G401.6 (cell line): ENCODE measurements at regions not wholly inside any gene's neighbourhood (a gene's known extent, or its start where the extent isn't known, plus 50 kb on each side); places are given as distances from the start of the nearest gene placed in this dataset.
"Not testable (repeated sequence)": the region's sequence is repeated elsewhere in the genome, so short reads cannot be mapped to it uniquely, and the experiment has no call there.

Experiments
- FAIRE-seq: peaks from 2 replicates; lab custom pipeline; 2012; peaks lifted over from hg19 to GRCh38; lab: Jason Lieb, UNC

DNA sequence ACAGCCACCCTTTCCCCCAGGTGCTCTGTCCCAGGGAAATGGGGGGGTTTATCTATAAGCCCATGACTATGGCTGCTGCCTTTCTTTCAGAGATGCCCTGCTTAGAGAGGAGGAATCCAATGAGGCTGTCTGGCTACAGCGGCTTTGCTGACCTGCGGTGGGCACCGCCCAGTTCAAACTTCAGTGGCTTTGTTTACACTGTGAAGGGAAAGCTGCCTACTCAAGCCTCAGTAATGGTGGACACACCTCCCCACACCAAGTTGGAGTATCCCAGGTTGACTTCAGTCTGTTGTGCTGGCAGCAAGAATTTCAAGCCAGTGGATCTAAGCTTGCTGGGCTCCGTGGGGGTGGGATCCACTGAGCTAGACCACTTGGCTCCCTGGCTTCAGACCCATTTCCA lies 869.2 kb downstream of the SLC6A15 start:
- no peak for FAIRE-seq

DNA sequence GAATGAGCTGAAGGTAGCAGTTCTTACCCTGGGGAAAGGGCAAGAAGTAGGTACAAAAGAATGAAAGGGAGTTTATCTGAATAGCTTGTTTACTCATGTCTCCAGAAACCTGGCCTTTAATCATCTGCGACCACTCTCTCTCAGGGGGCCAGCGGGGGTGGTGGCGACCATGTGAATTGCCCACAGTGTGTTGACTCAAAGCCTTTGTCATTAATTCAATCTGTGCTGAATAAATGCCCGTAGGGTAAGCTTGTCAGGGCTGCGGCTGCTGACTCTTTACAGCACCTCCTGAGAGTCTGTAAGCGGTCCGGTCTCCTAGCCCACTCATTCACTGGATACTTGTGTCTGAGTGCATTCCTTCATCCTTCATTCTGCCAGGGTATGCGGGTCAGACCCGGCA lies 874.4 kb downstream of the SLC6A15 start:
- FAIRE-seq: no peak

DNA sequence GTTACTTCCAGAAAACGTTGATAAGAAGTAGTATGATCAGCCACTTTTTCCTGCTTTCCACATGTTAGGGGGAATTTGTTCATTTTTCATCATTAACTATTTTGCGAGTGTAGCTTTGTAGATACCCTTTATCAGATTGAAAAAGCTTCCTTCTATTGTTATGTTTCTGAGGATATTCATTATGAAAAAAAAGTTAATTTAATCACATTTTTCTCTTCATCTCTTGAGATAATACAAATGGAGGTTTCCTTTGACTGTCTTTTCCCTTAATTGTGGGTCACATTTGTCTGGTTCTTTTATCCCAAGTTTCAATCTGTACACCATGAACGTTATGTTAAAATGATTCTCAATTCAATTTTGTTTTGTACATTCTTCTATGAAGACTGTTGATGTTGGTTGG lies 875.7 kb downstream of the SLC6A15 start:
- no peak for FAIRE-seq

DNA sequence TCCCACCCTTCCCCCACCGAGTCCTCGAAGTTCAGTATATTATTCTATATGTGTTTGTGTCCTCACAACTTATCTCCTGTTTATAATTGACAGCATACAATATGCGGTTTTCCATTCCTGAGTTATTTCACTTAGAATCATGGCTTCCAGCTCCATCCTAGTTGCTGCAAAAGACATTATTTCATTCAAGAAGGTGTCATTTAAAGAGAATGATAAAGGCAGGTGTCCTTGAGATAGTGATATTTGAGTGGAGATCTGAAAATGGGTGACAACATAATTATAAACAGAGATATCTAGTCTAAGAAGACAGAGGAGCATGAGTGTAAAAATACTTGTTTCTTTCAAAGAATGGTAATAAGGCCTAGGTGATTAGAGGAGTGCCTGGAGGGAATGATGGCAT lies 876.8 kb downstream of the SLC6A15 start:
- FAIRE-seq: no peak

DNA sequence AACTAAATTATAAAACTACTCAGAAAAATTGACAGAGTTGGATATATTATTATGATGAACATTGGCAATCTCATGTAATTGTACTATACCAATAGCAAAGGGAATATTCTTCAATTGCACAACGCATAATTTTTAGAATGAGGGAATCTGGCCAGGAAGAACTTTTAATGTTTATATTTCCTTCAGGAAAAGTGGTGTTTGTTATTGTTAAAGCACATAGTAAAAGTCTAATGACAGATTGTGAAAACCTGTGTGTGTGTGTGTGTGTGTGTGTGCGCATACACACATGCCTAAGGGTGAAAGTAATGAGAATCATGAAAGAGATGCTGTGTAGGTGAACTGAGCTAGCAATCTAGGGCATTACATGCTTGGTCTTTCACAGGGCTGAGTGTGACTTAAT lies 877.7 kb downstream of the SLC6A15 start:
- no peak for FAIRE-seq

DNA sequence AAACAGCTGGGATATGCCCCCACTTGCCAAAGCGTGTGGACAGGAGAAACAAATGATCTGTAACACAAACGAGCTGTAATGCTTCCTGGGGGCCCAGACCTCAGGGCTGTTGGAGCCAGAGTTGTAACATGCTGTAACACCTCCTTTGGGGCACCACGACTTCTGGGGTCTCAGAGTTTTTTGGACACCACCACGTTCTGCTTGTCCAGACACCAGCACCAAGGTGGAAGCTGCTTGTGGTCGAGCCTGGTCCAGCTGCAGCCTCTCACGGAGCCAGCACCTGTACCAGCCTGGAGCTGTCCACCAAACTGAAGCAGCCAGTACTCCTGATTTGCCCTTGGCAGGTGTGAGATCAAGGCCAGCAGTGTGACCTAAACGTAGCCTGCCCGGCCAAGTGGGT lies 879.4 kb downstream of the SLC6A15 start:
- no peak for FAIRE-seq

DNA sequence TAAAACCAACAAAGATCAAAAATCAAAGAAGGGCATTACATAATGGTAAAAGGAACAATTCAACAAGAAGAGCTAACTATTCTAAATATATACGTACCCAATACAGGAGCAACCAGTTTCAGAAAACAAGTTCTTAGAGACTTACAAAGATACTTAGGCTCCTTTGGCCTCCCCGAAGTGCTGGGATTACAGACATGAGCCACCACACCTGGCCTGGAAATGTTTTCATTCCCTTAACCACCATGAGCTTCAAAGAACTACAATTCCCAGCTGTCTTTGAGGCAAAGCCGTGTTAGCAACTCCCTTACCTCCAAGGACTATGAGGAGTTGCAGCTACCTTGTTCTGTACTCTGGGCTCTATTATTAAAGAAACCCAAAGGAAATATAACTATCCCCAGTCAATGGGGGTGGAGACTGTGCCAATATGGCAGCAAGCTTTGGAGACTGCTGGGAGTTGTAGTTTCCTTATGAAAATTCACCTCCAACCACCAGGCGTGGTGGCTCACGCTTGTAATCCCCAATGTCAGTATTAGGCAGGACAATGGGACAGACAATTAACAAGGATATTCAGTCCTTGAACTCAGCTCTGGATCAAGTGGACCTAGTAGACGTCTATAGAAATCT lies 893.9 kb downstream of the SLC6A15 start:
- FAIRE-seq: not testable (repeated sequence)

DNA sequence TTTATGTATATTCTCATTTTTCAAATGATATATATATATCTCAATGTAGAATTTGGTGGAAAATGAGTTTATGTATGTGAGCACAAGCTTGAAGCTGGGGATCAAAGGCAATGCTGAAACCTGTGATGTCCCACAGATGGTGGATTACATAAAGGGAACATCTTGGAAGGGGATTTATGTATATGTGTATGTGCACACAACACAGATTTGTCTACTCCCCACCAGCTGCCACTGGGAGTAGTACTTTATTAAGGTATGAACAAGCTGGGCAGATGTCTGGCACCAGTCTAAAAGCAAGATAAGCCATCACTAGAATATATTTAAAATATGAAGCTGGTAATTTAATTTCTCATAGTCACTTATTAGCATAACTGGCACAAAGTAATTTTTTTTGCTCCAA lies 895.6 kb downstream of the SLC6A15 start:
- no peak for FAIRE-seq

DNA sequence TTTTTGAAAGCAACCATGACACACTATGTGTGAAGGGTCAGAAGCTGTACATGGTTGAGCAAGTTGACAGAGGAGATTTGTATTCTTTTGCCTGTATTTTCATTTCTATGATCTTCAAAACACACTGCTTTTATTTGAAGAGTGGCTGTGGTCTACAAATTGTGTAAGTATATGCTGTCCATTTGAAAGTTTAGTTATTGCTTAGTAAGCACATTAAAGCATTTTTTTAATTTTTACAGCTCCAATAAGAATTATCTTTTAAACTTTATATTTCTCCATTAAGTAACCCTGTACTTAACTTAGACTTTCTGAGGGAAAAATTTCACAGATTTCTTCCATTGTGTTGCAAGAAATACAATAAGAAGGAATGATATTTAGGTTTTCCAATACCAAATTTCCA lies 915.2 kb downstream of the SLC6A15 start:
- no peak for FAIRE-seq

DNA sequence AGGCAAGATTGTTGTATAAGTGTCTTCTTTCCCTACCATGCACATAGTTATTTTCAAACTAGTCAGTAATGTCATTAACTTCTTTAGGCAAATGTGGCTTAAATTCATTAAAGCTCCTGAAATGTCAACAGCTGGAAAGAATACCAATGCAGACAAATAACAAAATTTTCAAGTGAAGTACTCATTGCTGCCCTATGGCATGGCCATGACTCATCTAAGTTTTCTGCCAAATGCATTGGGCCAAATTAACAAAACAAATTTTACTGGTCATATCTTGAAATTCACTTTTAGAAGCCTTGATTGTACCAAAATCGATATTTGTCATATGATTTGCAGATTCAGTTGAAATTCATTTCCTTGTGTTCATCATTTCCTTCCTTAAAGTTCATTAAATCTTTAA lies 915.9 kb downstream of the SLC6A15 start:
- no peak for FAIRE-seq

DNA sequence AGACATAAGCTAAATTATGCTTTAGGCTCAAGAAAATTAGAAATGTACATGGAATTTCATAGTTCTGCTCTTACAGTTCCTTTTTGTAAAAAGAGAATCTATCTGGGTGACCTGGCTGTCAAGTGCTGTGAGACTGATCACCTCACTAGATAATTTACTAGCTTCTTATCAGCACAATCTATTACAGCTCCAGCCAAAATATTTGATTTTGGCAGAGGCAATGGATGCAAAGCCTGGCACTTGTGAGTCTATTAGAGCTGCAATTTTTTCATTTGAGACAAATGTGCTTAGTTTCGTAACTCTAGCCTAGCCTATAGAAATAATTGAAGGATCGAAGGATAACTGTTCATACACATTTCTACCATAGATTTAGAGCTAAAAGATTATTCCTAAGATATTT lies 927.5 kb downstream of the SLC6A15 start:
- no peak for FAIRE-seq

DNA sequence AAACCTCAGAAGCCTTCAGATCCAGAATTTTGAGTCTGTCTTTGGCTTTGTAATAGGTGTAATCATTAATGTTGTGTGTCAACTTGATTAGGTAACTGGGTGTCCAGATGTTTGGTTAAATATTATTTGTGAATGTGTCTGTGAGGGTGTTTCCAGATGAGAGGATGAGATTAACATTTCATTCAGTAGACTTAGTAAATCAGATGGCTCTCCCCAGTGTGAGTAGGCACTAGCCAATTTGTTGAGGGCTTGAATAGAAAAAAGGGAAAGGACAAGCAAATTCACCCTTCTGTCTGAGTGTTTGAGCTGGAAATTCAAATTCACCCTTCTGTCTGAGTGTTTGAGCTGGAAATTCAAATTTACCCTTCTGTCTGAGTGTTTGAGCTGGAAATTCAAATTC lies 932.2 kb downstream of the SLC6A15 start:
- no peak for FAIRE-seq

DNA sequence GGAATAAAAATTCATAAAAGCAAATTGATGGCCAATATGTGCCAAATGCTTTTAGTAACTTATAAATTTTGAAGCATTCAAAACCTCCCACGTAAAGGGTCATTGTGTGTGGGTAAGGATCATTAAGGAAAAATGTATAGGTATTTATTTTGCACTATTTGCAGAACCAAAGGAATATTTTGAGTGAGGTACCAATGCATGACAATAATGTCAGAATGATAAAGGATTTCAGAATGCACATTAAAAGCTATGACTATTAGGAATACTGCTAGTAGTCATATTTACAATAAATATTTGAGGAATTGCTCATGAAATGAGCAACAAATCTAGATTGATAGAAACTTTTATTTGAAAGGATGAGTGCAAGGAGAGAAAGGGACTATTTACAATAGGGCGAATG lies 932.8 kb downstream of the SLC6A15 start:
- no peak for FAIRE-seq

DNA sequence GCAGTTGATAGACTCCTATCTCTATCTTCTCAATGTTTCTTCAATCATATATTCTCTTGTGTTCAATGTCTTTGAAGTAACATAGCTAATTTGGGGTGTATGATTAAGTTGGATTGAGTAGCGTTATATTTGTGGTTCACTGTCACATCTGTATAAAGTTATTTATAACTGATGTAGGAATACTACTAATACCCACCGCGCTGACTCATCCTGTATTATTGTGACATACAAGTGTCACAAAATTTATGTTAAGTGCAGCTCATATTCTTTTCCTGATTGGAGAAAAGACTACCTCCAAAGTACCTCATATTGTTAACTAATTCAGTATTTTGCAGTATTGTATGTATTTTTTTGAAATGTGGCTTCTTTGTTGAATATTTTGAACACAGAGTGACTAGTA lies 940.8 kb downstream of the SLC6A15 start:
- FAIRE-seq: no peak

DNA sequence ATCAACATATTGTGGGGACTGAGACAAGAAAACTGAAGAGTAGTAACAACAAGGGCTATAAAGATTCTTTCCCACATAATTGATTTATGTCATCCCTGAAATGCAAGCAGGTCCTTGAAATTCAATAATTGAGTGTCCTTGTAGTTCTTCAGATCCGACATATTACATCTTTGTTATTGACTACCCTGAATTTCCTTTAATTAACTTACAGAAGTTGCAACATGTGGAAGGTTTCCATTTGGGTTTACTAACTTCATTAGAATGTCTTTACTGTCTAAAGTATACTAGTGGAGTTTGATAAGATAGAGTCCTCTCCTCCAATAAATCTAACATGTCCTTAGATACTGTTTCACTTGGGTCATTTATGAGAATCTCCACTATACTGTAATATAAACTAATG lies 951.8 kb downstream of the SLC6A15 start:
- no peak for FAIRE-seq

DNA sequence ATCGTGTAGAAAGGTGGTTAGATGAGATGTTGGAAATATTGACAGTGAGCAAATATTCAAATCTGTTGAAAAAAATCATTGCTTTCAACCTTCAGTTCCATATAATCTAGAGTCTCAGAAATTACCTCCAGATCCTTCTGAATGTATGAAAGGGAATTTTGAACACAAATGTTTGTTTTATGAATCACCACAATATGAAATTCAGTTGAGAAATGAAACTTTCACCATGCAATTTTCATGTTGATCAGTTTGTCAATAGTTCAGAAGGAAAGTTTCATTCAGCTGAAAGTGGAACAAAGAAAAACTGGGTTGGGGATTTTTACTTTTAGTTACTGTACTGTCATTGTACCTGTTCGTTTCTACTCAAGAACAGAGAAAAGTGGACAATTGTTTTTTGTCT lies 953.6 kb downstream of the SLC6A15 start:
- no peak for FAIRE-seq

DNA sequence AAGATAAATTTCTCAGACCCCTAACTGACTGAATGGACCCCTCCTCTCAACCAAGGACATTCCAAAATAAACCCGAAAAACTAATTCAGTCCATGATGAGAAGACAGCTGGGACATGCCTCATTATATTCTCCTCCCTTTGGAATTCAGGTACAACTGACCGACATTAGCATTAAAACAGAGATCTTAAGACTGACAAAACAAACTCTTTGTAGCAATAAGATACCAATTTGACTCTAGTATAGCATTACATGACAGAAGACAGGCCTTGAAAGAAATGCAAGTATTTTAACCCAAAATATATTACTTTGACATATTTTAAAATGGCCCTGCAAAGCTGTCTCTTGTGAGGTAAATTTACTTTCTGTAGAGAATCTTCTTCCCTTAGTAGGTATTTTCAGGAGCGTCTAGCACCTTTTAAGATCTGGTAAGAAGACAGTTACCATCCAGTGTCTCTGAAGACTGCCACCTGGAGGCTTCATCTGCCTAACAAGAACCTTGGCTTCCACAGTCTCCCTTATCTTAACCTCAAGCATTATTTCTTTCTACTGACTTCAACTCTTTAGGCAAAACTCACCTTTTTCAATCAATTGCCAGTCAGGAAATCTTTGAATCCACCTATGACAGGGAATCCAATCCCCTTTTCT lies 957.5 kb downstream of the SLC6A15 start:
- FAIRE-seq: no peak

DNA sequence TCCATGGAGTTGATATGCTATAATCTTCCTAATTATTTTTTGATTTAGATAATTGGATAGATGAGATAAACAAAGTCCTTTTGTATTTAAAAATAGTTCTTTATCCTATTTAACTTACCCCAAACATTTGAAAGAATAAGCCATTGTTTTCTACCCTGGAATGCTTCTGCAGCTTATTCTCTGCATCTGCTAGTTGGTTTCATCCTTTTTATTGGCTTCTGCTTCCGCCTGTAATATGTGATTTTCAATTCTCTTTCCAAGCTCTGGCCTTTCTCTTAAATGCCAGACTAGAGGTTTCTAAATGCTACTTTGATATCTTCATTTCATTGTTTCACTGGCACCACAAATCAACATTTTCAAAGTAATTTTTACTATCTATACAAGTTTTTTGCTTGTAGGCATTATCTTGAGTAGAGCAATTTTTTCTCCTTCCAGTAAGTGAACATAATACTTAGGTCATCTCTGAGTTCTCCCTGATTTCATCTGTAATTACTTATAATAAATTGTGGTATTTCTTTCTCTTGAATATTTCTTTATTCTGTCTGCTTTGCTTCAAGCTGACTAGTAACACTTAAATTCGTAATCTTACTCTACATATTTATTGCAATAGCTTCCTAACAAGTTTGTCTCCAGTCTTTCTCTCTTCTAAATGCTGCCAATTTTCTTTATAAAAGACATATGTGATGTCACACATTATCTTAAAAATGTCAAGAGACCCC lies 958.4 kb downstream of the SLC6A15 start:
- no peak for FAIRE-seq

DNA sequence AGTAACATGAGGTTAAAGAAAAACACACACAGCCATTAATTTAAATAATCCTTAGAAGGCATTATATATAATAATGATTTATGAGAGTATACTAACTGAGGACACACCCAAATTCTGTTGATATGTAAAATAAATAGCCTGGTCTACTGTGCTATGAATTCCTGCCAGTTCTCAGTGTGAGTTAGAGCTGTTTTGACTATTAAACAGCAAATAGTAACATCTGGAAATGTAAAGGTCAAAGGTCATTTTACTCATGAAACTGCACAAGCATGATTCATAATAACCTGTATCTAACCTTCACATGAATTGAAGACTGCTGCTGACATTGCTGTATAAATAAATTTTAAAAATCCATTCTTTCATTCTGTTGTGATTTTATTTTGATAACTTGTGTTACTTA lies 966.7 kb downstream of the SLC6A15 start:
- no peak for FAIRE-seq

DNA sequence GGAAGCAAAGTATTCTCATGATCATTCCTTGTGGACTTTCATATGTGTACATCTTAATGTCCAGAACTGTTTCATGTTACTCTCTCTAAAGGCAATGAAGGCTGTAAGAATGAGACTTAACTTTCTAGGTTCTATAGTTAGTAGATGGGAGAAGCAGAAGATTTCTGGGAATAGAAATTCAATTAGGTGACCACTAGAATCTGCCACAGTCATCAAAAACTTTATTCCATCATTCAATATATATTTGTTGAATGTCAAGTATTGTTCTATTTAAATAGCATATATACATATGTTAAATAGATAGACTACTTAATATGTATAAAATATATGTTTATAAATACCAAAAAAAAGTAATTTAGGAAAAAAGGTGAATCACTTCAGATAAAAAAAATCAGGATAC lies 972.9 kb downstream of the SLC6A15 start:
- FAIRE-seq: no peak

DNA sequence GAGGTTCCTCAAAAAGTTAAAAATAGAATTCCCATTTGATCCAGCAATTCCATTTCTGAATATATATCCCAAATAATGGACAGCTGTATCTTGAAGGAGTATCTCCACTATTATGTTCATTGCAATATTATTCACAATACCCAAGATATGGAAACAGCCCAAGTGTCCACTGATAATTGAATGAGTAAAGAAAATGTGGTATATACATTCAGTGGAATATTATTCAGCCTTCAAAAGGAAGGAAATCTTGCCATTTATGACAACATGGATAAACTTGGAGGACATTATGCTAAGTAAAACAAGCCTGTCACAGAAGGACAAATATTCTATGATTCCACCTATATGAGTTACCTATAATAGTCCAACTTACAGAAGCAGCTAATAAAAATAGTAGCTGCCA lies 979.0 kb downstream of the SLC6A15 start:
- no peak for FAIRE-seq

DNA sequence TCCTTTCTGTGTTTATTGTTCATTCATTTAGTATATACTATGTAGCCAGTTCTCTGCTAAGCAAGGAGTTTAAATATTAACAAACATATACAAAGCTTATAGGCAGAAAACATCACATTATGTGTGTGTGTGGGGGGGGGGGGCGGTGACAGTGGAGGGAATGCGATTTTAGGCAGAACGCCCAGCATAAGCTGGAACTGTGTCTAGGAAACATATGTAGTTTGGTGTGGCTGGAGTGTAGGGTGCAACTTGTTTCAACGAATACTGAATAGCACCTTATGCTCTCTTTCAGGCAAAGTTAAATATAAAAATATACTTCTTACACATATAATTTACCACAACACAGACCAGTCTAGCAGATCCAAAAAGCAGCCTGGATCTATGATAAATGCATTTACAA lies 980.6 kb downstream of the SLC6A15 start:
- FAIRE-seq: no peak

DNA sequence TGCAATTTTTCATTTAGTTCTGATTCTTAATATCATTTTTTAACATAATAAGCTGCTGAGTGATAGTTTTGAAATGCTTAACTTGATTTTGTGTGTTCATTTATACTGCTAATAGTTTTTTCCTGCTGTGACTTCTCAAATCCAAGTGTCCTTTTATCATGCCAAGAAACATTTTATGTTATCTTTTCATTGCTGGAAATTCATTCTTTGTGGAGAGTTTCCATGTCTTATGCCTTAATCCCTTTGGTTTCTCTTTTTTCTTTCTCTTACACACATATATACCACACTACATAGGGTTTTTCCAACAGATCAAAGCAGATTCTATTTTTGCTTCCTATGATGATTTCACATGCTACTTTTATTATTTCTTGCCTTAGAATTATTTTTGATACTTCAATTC lies 981.1 kb downstream of the SLC6A15 start:
- FAIRE-seq: no peak

DNA sequence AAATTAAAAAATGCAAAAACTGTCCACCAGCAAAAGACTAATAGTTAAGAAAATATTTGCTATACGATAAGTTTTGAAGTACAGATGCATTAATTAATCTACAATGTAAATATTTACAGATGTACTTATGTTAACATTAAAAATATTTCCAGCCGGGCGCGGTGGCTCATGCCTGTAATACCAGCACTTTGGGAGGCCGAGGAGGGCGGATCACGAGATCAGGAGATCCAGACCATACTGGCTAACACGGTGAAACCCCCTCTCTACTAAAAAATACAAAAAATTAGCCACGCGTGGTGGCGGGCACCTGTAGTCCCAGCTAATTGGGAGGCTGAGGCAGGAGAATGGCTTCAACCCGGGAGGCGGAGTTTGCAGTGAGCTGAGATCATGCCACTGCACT lies 982.8 kb downstream of the SLC6A15 start:
- FAIRE-seq: not testable (repeated sequence)
